ENCODE measurements at regions not wholly inside any gene's neighbourhood (a gene's known extent, or its start where the extent isn't known, plus 50 kb on each side); places are given as distances from the start of the nearest gene placed in this dataset.

DNA sequence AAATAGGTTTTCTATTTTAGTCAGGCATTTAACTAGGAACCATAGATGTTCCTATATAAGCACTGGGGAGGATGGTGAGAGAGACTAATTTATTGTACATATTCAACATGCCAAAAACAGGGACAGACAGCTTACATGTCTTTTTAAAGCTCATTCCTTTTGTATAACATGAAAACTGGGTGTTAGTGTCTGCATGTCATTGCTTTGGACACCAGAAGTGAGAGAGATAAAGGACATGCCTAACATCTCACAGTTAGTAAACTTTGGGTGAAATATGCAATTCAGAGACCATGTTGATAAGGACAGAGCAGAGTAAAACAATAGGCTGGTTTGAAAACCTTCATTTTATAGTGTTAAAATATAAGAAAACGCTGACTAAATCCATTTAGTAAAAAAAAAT lies 860.0 kb upstream of the LCORL start:
- no peaks in the 10 kb centered on the region for H3K9me3 ChIP-seq (replicated peaks; ENCODE audit: control insufficient read depth, insufficient read depth, low read length)
- DNase-seq (ENCODE audit: low read depth, low spot score) (no peak), ATAC-seq (no peak), FAIRE-seq (no peak)
- no peaks in the 10 kb centered on the region for H3K79me2 ChIP-seq (ENCODE audit: control insufficient read depth, insufficient read depth, low read length)
- BruUV-seq (replicated peaks): no TSS peak
- no peaks in the 10 kb centered on the region for H4K20me1 ChIP-seq (ENCODE audit: control insufficient read depth, insufficient read depth)
- H3K9ac ChIP-seq (ENCODE audit: control insufficient read depth, insufficient read depth, low read length): no peak overlapping the region
- WGBS (ENCODE audit: insufficient coverage, insufficient replicate concordance, low lambda C conversion rate, missing lambda C conversion rate): 0% methylated on average over 1 of the region's 1 CpG
- ChIA-PET POLR2A (interaction anchor here (0.6 kb wide), 1 partner anchor 415 kb away, joined by 3 read pairs; no protein-coding TSS in a partner anchor), RAD21 (ENCODE audit: unreplicated experiment) (no interaction called here), SMC1A (ENCODE audit: uncharacterized antibody, unreplicated experiment) (no interaction called here), CTCF (no interaction called here)
- H3K36me3 ChIP-seq (ENCODE audit: control insufficient read depth in 2 of 2, insufficient read depth in 2 of 2, low read length in 1 of 2): no peaks in the 10 kb centered on the region
- TF ChIP-seq KLF5 (IDR thresholded peaks at IDR 0.05; ENCODE audit: partially characterized antibody) (no peak), SMAD5 (IDR thresholded peaks at IDR 0.05; ENCODE audit: low read depth) (no peak), POU2F2 (IDR thresholded peaks at IDR 0.05; ENCODE audit: borderline replicate concordance, low read depth, low read length) (no peak)
- TF ChIP-seq, protein P1, sequence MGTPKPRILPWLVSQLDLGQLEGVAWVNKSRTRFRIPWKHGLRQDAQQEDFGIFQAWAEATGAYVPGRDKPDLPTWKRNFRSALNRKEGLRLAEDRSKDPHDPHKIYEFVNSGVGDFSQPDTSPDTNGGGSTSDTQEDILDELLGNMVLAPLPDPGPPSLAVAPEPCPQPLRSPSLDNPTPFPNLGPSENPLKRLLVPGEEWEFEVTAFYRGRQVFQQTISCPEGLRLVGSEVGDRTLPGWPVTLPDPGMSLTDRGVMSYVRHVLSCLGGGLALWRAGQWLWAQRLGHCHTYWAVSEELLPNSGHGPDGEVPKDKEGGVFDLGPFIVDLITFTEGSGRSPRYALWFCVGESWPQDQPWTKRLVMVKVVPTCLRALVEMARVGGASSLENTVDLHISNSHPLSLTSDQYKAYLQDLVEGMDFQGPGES (IDR thresholded peaks at IDR 0.05): no peak
- TF ChIP-seq, protein P2, sequence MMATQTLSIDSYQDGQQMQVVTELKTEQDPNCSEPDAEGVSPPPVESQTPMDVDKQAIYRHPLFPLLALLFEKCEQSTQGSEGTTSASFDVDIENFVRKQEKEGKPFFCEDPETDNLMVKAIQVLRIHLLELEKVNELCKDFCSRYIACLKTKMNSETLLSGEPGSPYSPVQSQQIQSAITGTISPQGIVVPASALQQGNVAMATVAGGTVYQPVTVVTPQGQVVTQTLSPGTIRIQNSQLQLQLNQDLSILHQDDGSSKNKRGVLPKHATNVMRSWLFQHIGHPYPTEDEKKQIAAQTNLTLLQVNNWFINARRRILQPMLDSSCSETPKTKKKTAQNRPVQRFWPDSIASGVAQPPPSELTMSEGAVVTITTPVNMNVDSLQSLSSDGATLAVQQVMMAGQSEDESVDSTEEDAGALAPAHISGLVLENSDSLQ (IDR thresholded peaks at IDR 0.05): no peak
- TF ChIP-seq, protein P3, sequence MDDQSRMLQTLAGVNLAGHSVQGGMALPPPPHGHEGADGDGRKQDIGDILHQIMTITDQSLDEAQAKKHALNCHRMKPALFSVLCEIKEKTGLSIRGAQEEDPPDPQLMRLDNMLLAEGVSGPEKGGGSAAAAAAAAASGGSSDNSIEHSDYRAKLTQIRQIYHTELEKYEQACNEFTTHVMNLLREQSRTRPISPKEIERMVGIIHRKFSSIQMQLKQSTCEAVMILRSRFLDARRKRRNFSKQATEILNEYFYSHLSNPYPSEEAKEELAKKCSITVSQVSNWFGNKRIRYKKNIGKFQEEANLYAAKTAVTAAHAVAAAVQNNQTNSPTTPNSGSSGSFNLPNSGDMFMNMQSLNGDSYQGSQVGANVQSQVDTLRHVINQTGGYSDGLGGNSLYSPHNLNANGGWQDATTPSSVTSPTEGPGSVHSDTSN (IDR thresholded peaks at IDR 0.05; ENCODE audit: insufficient replicate concordance, low read depth, low read length): no peak
- TF ChIP-seq, protein P4, sequence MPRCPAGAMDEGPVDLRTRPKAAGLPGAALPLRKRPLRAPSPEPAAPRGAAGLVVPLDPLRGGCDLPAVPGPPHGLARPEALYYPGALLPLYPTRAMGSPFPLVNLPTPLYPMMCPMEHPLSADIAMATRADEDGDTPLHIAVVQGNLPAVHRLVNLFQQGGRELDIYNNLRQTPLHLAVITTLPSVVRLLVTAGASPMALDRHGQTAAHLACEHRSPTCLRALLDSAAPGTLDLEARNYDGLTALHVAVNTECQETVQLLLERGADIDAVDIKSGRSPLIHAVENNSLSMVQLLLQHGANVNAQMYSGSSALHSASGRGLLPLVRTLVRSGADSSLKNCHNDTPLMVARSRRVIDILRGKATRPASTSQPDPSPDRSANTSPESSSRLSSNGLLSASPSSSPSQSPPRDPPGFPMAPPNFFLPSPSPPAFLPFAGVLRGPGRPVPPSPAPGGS (IDR thresholded peaks at IDR 0.05; ENCODE audit: borderline replicate concordance, insufficient read depth, low read depth, low read length, poor library complexity, severe bottlenecking): no peak
- H3K27ac ChIP-seq (ENCODE audit: control insufficient read depth, insufficient read depth): no peak overlapping the region
- no peaks in the 10 kb centered on the region for H3K27me3 ChIP-seq (replicated peaks in 1 of 2; ENCODE audit: control insufficient read depth in 2 of 2, insufficient read depth in 2 of 2, low read length in 1 of 2)
- intact Hi-C loops (cut with micrococcal nuclease; ENCODE audit: unreplicated experiment) (no loop called here), in situ Hi-C loops (cut with MboI) (no loop called here)
- H3K4me3 ChIP-seq: no peak overlapping the region
- no peak overlapping the region for H2AFZ ChIP-seq (ENCODE audit: control insufficient read depth, low read depth, low read length)
- H3K4me1 ChIP-seq (ENCODE audit: control insufficient read depth, insufficient read depth, low read length): no peaks in the 10 kb centered on the region
- no peak overlapping the region for H3K4me2 ChIP-seq (ENCODE audit: control insufficient read depth, insufficient read depth)

Data from GM12878 (cell line).